ENCODE measurements at regions not wholly inside any gene's neighbourhood (a gene's known extent, or its start where the extent isn't known, plus 50 kb on each side); places are given as distances from the start of the nearest gene placed in this dataset.
"Not testable (repeated sequence)": the region's sequence is repeated elsewhere in the genome, so short reads cannot be mapped to it uniquely, and the experiment has no call there.

DNA sequence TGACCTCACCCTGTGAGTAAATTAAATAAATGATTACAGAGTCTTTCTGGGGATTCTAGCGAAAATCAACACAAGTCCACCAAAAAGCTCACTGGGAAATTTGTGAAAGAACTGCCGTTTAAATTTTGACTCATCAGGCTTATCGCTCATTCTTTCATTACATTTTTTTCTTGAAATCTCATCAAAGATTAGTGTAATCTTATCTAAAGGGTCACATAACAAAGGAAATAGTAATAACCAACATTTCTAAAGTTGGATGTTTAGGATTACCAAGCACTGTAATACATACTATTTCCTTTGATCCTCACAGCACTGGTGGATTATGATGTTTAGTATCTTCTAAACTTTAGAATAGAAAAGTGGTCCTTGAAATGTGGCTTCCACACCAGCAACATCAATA is 111.1 kb upstream of the CBLB start:
- no peaks in the 10 kb centered on the region for H3K36me3 ChIP-seq (ENCODE audit: control insufficient read depth, insufficient read depth, low read length, severe bottlenecking)
- peaks cover 10% of the 10 kb centered on the region for H3K9me3 ChIP-seq (ENCODE audit: control insufficient read depth, low read length)
- no peaks in the 10 kb centered on the region for H3K27me3 ChIP-seq (replicated peaks; ENCODE audit: control insufficient read depth, insufficient read depth, low read length)
- H3K4me1 ChIP-seq (ENCODE audit: control insufficient read depth, insufficient read depth, low read length): peaks cover 27% of the 10 kb centered on the region
- no peak overlapping the region for H3K9ac ChIP-seq (ENCODE audit: low read length)
- H3K4me3 ChIP-seq (ENCODE audit: low read length): no peak overlapping the region
- no peak for DNase-seq (ENCODE audit: low read depth)

DNA sequence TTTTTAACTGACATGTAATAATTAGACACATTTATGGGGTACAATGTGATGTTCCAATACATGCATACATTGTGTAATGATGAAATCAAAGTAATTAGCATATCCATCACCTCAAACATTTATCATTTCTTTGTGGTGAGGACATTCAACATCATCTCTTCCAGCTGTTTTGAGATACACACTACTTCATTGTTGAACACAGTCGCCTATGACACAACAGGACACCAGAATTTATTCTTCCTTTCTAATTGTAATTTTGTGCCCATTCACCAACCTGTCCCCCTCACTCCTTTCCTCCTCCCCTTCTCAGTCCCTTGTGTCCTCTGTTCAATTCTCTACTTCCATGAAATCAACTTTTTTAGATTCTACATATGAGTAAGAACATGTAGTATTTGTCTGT is 113.4 kb upstream of the CBLB start:
- Histone ChIP-seq H3K4me3 (ENCODE audit: low read length) (no peak overlapping the region), H3K9ac (ENCODE audit: low read length) (no peak overlapping the region), H3K36me3 (ENCODE audit: control insufficient read depth, insufficient read depth, low read length, severe bottlenecking) (no peaks in the 10 kb centered on the region), H3K9me3 (ENCODE audit: control insufficient read depth, low read length) (peaks cover 10% of the 10 kb centered on the region), H3K4me1 (ENCODE audit: control insufficient read depth, insufficient read depth, low read length) (peaks cover 12% of the 10 kb centered on the region), H3K27me3 (replicated peaks; ENCODE audit: control insufficient read depth, insufficient read depth, low read length) (no peaks in the 10 kb centered on the region)
- DNase-seq (ENCODE audit: low read depth): no peak

DNA sequence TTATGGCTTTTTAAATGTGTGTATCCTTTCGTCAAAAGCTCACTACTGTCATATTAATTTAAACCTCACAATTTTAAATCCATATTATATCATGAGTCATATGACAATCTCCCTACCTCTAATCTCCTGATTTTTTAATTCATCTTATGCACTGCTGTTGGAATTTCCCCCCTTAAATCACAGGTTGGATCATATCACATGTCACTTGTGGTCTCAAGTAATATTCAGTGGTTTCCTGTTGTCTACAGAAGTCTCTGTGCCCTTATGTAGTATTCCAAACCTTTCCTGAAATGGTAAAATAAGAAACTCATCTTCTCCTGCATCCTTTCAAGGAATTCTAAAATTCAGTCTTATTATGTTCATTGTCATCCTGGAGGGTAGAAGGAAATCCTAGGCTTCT is 116.0 kb upstream of the CBLB start:
- Histone ChIP-seq H3K4me1 (ENCODE audit: control insufficient read depth, insufficient read depth, low read length) (no peaks in the 10 kb centered on the region), H3K9me3 (ENCODE audit: control insufficient read depth, low read length) (peaks cover 10% of the 10 kb centered on the region), H3K4me3 (ENCODE audit: low read length) (no peak overlapping the region), H3K27me3 (replicated peaks; ENCODE audit: control insufficient read depth, insufficient read depth, low read length) (no peaks in the 10 kb centered on the region), H3K36me3 (ENCODE audit: control insufficient read depth, insufficient read depth, low read length, severe bottlenecking) (no peaks in the 10 kb centered on the region), H3K9ac (ENCODE audit: low read length) (no peak overlapping the region)
- no peak for DNase-seq (ENCODE audit: low read depth)

DNA sequence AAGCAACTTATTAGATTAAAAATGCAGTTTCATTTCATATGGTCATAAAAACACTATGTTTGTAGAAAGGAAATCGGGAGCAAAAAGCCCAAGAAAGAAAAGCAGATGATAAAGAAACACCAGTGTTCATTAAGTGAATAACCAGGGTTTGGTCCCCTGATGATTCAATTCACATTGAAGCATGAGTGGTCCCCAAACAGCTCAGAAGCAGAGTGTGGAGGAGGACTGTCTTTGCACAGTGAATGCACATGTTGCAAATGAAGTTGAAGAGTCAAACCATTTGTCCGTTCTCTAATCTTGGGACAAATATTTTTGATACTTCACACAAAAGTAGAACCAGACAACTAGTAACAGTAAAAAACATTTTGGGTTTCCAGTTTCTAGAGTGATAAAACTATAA is 117.5 kb upstream of the CBLB start:
- not testable (repeated sequence) for H3K27me3 ChIP-seq (replicated peaks; ENCODE audit: control insufficient read depth, insufficient read depth, low read length); H3K9ac ChIP-seq (ENCODE audit: low read length); H3K9me3 ChIP-seq (ENCODE audit: control insufficient read depth, low read length); DNase-seq (ENCODE audit: low read depth); H3K4me1 ChIP-seq (ENCODE audit: control insufficient read depth, insufficient read depth, low read length); H3K36me3 ChIP-seq (ENCODE audit: control insufficient read depth, insufficient read depth, low read length, severe bottlenecking); H3K4me3 ChIP-seq (ENCODE audit: low read length)

DNA sequence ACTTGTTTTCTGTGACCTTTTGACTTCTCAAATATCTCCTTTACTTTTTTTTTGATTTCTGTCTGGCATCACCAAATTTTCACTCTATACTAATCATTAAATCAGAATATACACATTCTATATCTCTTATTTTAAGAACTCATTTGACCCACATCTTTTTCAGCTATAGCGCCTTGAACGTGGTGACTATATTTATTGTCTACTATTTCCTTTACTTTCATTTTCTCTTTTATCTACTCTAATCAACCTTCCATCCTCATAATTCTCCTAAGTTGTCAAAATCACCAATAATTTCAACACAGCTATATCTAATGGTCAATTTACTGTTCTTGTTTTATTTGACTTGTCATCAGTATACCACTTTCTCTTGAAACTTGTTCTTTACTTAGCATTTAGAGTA is 119.0 kb upstream of the CBLB start:
- no peaks in the 10 kb centered on the region for H3K36me3 ChIP-seq (ENCODE audit: control insufficient read depth, insufficient read depth, low read length, severe bottlenecking)
- H3K9ac ChIP-seq (ENCODE audit: low read length): no peak overlapping the region
- H3K4me3 ChIP-seq (ENCODE audit: low read length): no peak overlapping the region
- no peaks in the 10 kb centered on the region for H3K27me3 ChIP-seq (replicated peaks; ENCODE audit: control insufficient read depth, insufficient read depth, low read length)
- no peaks in the 10 kb centered on the region for H3K4me1 ChIP-seq (ENCODE audit: control insufficient read depth, insufficient read depth, low read length)
- peaks cover 23% of the 10 kb centered on the region for H3K9me3 ChIP-seq (ENCODE audit: control insufficient read depth, low read length)
- DNase-seq (ENCODE audit: low read depth): no peak

GRCh38 chr3:105988540-105989212 is 119.9 kb upstream of the CBLB start:
- Histone ChIP-seq H3K4me3 (ENCODE audit: low read length) (no peak overlapping the region), H3K4me1 (ENCODE audit: control insufficient read depth, insufficient read depth, low read length) (no peaks in the 10 kb centered on the region), H3K27me3 (replicated peaks; ENCODE audit: control insufficient read depth, insufficient read depth, low read length) (no peaks in the 10 kb centered on the region), H3K9ac (ENCODE audit: low read length) (no peak overlapping the region), H3K36me3 (ENCODE audit: control insufficient read depth, insufficient read depth, low read length, severe bottlenecking) (no peaks in the 10 kb centered on the region), H3K9me3 (ENCODE audit: control insufficient read depth, low read length) (peaks cover 21% of the 10 kb centered on the region)
- no peak for DNase-seq (ENCODE audit: low read depth)

- Histone ChIP-seq H3K9ac (ENCODE audit: low read length) (no peak overlapping the region), H3K9me3 (ENCODE audit: control insufficient read depth, low read length) (peaks cover 12% of the 10 kb centered on the region), H3K4me1 (ENCODE audit: control insufficient read depth, insufficient read depth, low read length) (peaks cover 13% of the 10 kb centered on the region), H3K36me3 (ENCODE audit: control insufficient read depth, insufficient read depth, low read length, severe bottlenecking) (no peaks in the 10 kb centered on the region), H3K27me3 (replicated peaks; ENCODE audit: control insufficient read depth, insufficient read depth, low read length) (no peaks in the 10 kb centered on the region), H3K4me3 (ENCODE audit: low read length) (no peak overlapping the region)
- DNase-seq (ENCODE audit: low read depth): no peak
These were observed 128.0 kb upstream of the CBLB start for GRCh38 chr3:105996781-105997180.

- DNase-seq (ENCODE audit: low read depth): no peak
- H3K27me3 ChIP-seq (replicated peaks; ENCODE audit: control insufficient read depth, insufficient read depth, low read length): no peaks in the 10 kb centered on the region
- H3K4me1 ChIP-seq (ENCODE audit: control insufficient read depth, insufficient read depth, low read length): peaks cover 13% of the 10 kb centered on the region
- no peaks in the 10 kb centered on the region for H3K36me3 ChIP-seq (ENCODE audit: control insufficient read depth, insufficient read depth, low read length, severe bottlenecking)
- H3K9ac ChIP-seq (ENCODE audit: low read length): no peak overlapping the region
- peaks cover 6% of the 10 kb centered on the region for H3K9me3 ChIP-seq (ENCODE audit: control insufficient read depth, low read length)
- H3K4me3 ChIP-seq (ENCODE audit: low read length): no peak overlapping the region
These were observed 128.6 kb upstream of the CBLB start for GRCh38 chr3:105997466-105997799.

GRCh38 chr3:105997800-105998526 is 129.2 kb upstream of the CBLB start:
- Histone ChIP-seq H3K36me3 (ENCODE audit: control insufficient read depth, insufficient read depth, low read length, severe bottlenecking) (no peaks in the 10 kb centered on the region), H3K9me3 (ENCODE audit: control insufficient read depth, low read length) (peaks cover under 1% of the 10 kb centered on the region), H3K27me3 (replicated peaks; ENCODE audit: control insufficient read depth, insufficient read depth, low read length) (no peaks in the 10 kb centered on the region), H3K9ac (ENCODE audit: low read length) (peak overlapping the region; percentile 85), H3K4me1 (ENCODE audit: control insufficient read depth, insufficient read depth, low read length) (peaks cover 13% of the 10 kb centered on the region), H3K4me3 (ENCODE audit: low read length) (peak overlapping the region; percentile 79)
- DNase-seq (ENCODE audit: low read depth): peak; percentile 95

GRCh38 chr3:105999856-106000255 is 131.0 kb upstream of the CBLB start:
- peaks cover 30% of the 10 kb centered on the region for H3K4me1 ChIP-seq (ENCODE audit: control insufficient read depth, insufficient read depth, low read length)
- no peak for DNase-seq (ENCODE audit: low read depth)

DNA sequence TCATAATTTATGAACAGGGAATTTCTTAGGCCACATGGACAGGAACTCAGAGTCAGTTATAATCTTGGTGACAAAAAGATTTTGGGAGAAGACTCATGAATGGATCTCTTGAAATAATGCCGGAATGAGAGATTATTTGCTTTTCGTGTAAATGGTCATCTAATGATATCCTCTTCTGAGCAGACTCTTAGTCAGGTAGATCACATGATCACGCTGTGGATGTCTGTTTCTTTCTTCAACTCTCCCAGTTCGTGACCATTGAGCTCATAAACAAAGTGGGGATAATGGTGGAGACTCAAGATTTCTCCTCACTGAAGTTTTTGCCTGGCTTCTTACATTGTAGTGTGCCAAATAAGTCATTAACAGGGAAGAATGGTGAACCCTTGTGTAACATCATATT is 133.1 kb upstream of the CBLB start:
- H3K4me3 ChIP-seq (ENCODE audit: low read length): no peak overlapping the region
- DNase-seq (ENCODE audit: low read depth): no peak
- no peaks in the 10 kb centered on the region for H3K9me3 ChIP-seq (ENCODE audit: control insufficient read depth, low read length)
- no peaks in the 10 kb centered on the region for H3K36me3 ChIP-seq (ENCODE audit: control insufficient read depth, insufficient read depth, low read length, severe bottlenecking)
- H3K27me3 ChIP-seq (replicated peaks; ENCODE audit: control insufficient read depth, insufficient read depth, low read length): no peaks in the 10 kb centered on the region
- no peak overlapping the region for H3K9ac ChIP-seq (ENCODE audit: low read length)
- H3K4me1 ChIP-seq (ENCODE audit: control insufficient read depth, insufficient read depth, low read length): peaks cover 42% of the 10 kb centered on the region

More at GRCh38 chr3:105999856-106000255, 131.0 kb upstream of the CBLB start:
- Histone ChIP-seq H3K4me3 (ENCODE audit: low read length) (no peak overlapping the region), H3K36me3 (ENCODE audit: control insufficient read depth, insufficient read depth, low read length, severe bottlenecking) (no peaks in the 10 kb centered on the region), H3K27me3 (replicated peaks; ENCODE audit: control insufficient read depth, insufficient read depth, low read length) (no peaks in the 10 kb centered on the region), H3K9me3 (ENCODE audit: control insufficient read depth, low read length) (no peaks in the 10 kb centered on the region), H3K9ac (ENCODE audit: low read length) (no peak overlapping the region)
